H1 (cell line): ENCODE measurements at regions not wholly inside any gene's neighbourhood (a gene's known extent, or its start where the extent isn't known, plus 50 kb on each side); places are given as distances from the start of the nearest gene placed in this dataset.
A peak's percentile ranks its signal among the peaks of the same experiment; 100 is the strongest.

Source experiments
- CTCF ChIA-PET: fragments of 300-600 bp; sonication (Branson Sonifier 250); formaldehyde crosslinking; loops from one replicate; lab custom pipeline; 2021; ENCODE audit not compliant: partially characterized antibody; lab: Charles Lee
- POLR2A ChIA-PET: fragments of 300-600 bp; sonication (Branson Sonifier 250); formaldehyde crosslinking; loops from one replicate; lab custom pipeline; 2021; ENCODE audit warnings: inconsistent platforms; ENCODE audit not compliant: partially characterized antibody; lab: Charles Lee
- DNase-seq, 2 experiments: peaks; one replicate each; pipeline versions ENCODE4 v3.0.0 to v3.0.0-alpha.2; 2010 to 2022; ENCODE audit warnings: low spot score in 2 of 2, low read depth in 1 of 2, mixed read lengths in 1 of 2
- FAIRE-seq: peaks from 2 replicates; lab custom pipeline; 2011; peaks lifted over from hg19 to GRCh38; lab: Jason Lieb, UNC
- H2AFZ ChIP-seq: 2 replicates; pipeline ENCODE4 v1.8.1; 2012; ENCODE audit warnings: low read length, inconsistent platforms
- H2AK5ac ChIP-seq: 2 replicates; pipeline ENCODE4 v1.6.1; 2013; ENCODE audit warnings: low read depth, low read length
- H2BK120ac ChIP-seq: replicated peaks from 2 replicates; pipeline ENCODE3; 2013; ENCODE audit warnings: low read depth, low read length, inconsistent platforms
- H2BK12ac ChIP-seq: 2 replicates; pipeline ENCODE4 v1.6.1; 2013; ENCODE audit warnings: low read depth, low read length
- H2BK15ac ChIP-seq: 2 replicates; pipeline ENCODE4 v1.6.1; 2013; ENCODE audit warnings: low read length
- H2BK20ac ChIP-seq: 2 replicates; pipeline ENCODE4 v1.6.1; 2013; ENCODE audit warnings: low read length
- H2BK5ac ChIP-seq: 2 replicates; pipeline ENCODE4 v1.6.1; 2013; ENCODE audit warnings: low read depth, low read length
- H3K14ac ChIP-seq: 2 replicates; pipeline ENCODE4 v1.6.1; 2013; ENCODE audit warnings: inconsistent platforms; ENCODE audit not compliant: insufficient read length
- H3K18ac ChIP-seq: 2 replicates; pipeline ENCODE4 v1.6.1; 2013; ENCODE audit warnings: low read length; ENCODE audit errors: extremely low read depth
- H3K23ac ChIP-seq: 2 replicates; pipeline ENCODE4 v1.6.1; 2013; ENCODE audit warnings: inconsistent platforms; ENCODE audit not compliant: insufficient read length
- H3K23me2 ChIP-seq: 2 replicates; pipeline ENCODE4 v1.6.1; 2013; ENCODE audit warnings: low read depth, low read length
- H3K27ac ChIP-seq: 2 replicates; pipeline ENCODE4 v1.6.1; 2011; ENCODE audit warnings: low read depth, low read length, inconsistent platforms
- H3K27me3 ChIP-seq, 4 experiments: replicated peaks in 1 of 4; 1 replicate in 1 of 4; 2 replicates in 3 of 4; pipeline versions ENCODE4 v1.6.1 to v1.8.1; 2011 to 2013; ENCODE audit warnings: low read length in 3 of 4, mild to moderate bottlenecking in 3 of 4, inconsistent platforms in 2 of 4, mixed read lengths in 2 of 4, moderate library complexity in 1 of 4; ENCODE audit not compliant: control insufficient read depth in 3 of 4, insufficient read depth in 3 of 4; ENCODE audit errors: extremely low read depth in 1 of 4
- H3K36me3 ChIP-seq, 4 experiments: 2 replicates each; pipeline versions ENCODE4 v1.6.1 to v1.8.1; 2011 to 2013; ENCODE audit warnings: mild to moderate bottlenecking in 4 of 4, low read length in 3 of 4, moderate library complexity in 2 of 4, control low read depth in 1 of 4, inconsistent platforms in 1 of 4; ENCODE audit not compliant: insufficient read depth in 4 of 4, control insufficient read depth in 2 of 4
- H3K4ac ChIP-seq: replicated peaks from 2 replicates; pipeline ENCODE3; 2013; ENCODE audit warnings: low read length, low read depth, mixed read lengths, inconsistent platforms; ENCODE audit not compliant: insufficient read length
- H3K4me1 ChIP-seq, 4 experiments: replicated peaks in 1 of 4; 1 replicate in 1 of 4; 2 replicates in 3 of 4; pipeline versions ENCODE4 v1.6.1 to v1.8.1; 2011 to 2013; ENCODE audit warnings: low read length in 3 of 4, inconsistent platforms in 2 of 4, mixed read lengths in 1 of 4; ENCODE audit not compliant: insufficient read depth in 4 of 4, control insufficient read depth in 3 of 4
- H3K4me2 ChIP-seq, 2 experiments: 2 replicates each; pipeline versions ENCODE4 v1.6.1 to v1.8.1; 2011 to 2013; ENCODE audit warnings: low read depth in 2 of 2, low read length in 2 of 2, control low read depth in 1 of 2, inconsistent platforms in 1 of 2, mild to moderate bottlenecking in 1 of 2; ENCODE audit not compliant: insufficient read depth in 1 of 2
- H3K4me3 ChIP-seq, 4 experiments: fragments of 200-600, 300-600 bp in 1 of 4; sonication (generic), shearing (Covaris generic), sonication (Bioruptor Twin) in 1 of 4; 2 replicates each; pipeline versions ENCODE4 v1.5.1 to v1.8.1; 2011 to 2016; ENCODE audit warnings: low read length in 4 of 4, low read depth in 3 of 4, control low read depth in 2 of 4, inconsistent platforms in 2 of 4, mild to moderate bottlenecking in 2 of 4, mixed read lengths in 1 of 4, moderate library complexity in 1 of 4; ENCODE audit not compliant: insufficient read depth in 2 of 4; ENCODE audit errors: extremely low read depth in 1 of 4
- H3K56ac ChIP-seq: replicated peaks from 2 replicates; pipeline ENCODE3; 2013; ENCODE audit warnings: low read depth, mild to moderate bottlenecking, mixed read lengths, low read length, inconsistent platforms; ENCODE audit not compliant: insufficient read length
- H3K79me1 ChIP-seq: 2 replicates; pipeline ENCODE4 v1.6.1; 2013; ENCODE audit warnings: low read depth, low read length, control low read depth
- H3K79me2 ChIP-seq, 2 experiments: 2 replicates each; pipeline versions ENCODE4 v1.6.1 to v1.8.1; 2012 to 2013; ENCODE audit warnings: low read length in 2 of 2, mild to moderate bottlenecking in 2 of 2, inconsistent platforms in 1 of 2; ENCODE audit not compliant: insufficient read depth in 2 of 2, control insufficient read depth in 1 of 2
- H3K9ac ChIP-seq, 4 experiments: replicated peaks in 1 of 4; 1 replicate in 1 of 4; 2 replicates in 3 of 4; pipeline versions ENCODE4 v1.6.1 to v1.8.1; 2011 to 2013; ENCODE audit warnings: low read depth in 3 of 4, low read length in 3 of 4, control low read depth in 2 of 4, mild to moderate bottlenecking in 2 of 4, moderate library complexity in 2 of 4, inconsistent platforms in 1 of 4; ENCODE audit errors: extremely low read depth in 1 of 4
- H3K9me3 ChIP-seq, 2 experiments: 2 replicates each; pipeline versions ENCODE4 v1.6.1 to v1.8.1; 2012 to 2013; ENCODE audit warnings: mild to moderate bottlenecking in 2 of 2, moderate library complexity in 2 of 2, control low read depth in 1 of 2, inconsistent platforms in 1 of 2, low read depth in 1 of 2, low read length in 1 of 2, mixed read lengths in 1 of 2; ENCODE audit not compliant: insufficient read depth in 2 of 2
- H4K20me1 ChIP-seq, 2 experiments: replicated peaks in 1 of 2; 2 replicates each; pipeline versions ENCODE3 to v1.8.1; 2011 to 2013; ENCODE audit warnings: inconsistent platforms in 2 of 2, low read length in 2 of 2, mild to moderate bottlenecking in 1 of 2; ENCODE audit not compliant: insufficient read depth in 2 of 2, control insufficient read depth in 1 of 2
- H4K5ac ChIP-seq: 2 replicates; pipeline ENCODE4 v1.6.1; 2013; ENCODE audit warnings: low read length, low read depth, mixed read lengths, inconsistent platforms; ENCODE audit not compliant: insufficient read length
- H4K8ac ChIP-seq: 2 replicates; pipeline ENCODE4 v1.8.0; 2013; ENCODE audit warnings: mild to moderate bottlenecking, moderate library complexity, low read length, inconsistent platforms; ENCODE audit not compliant: insufficient read depth; ENCODE audit errors: extremely low read depth
- H4K91ac ChIP-seq: replicated peaks from 2 replicates; pipeline ENCODE3; 2013; ENCODE audit warnings: low read length, mixed read lengths, inconsistent platforms; ENCODE audit not compliant: insufficient read length
- ATF3 ChIP-seq: IDR thresholded peaks from 2 replicates; pipeline ENCODE4 v1.6.1; 2011; ENCODE audit warnings: low read depth, mild to moderate bottlenecking, low read length; ENCODE audit not compliant: insufficient read depth
- BACH1 ChIP-seq: IDR thresholded peaks from 2 replicates; pipeline ENCODE4 v1.6.1; 2012; ENCODE audit warnings: low read length, improper control_type of control experiment
- BCL11A ChIP-seq, 2 experiments: IDR thresholded peaks; one replicate each; pipeline ENCODE4 v1.6.1; 2011; ENCODE audit warnings: low read depth in 2 of 2, low read length in 2 of 2, mild to moderate bottlenecking in 2 of 2
- TEAD4 ChIP-seq: IDR thresholded peaks from 2 replicates; pipeline ENCODE4 v1.6.1; 2012; ENCODE audit warnings: low read depth, low read length, inconsistent platforms, mixed read lengths
- WGBS, 2 experiments: shearing (Covaris generic) in 1 of 2; methylation state at CpG; one replicate each; pipeline versions ENCODE4 v1.1.6 to v1.1.7; 2013 to 2015; ENCODE audit warnings: low lambda C conversion rate in 2 of 2, mixed read lengths in 2 of 2, inconsistent platforms in 1 of 2, low coverage in 1 of 2, missing lambda C conversion rate in 1 of 2; ENCODE audit not compliant: insufficient replicate concordance in 2 of 2, insufficient coverage in 1 of 2, insufficient read length in 1 of 2; ENCODE audit errors: extremely low coverage in 1 of 2, missing lambda C conversion rate in 1 of 2; 5-methylcytosine and 5-hydroxymethylcytosine counted together

GRCh38 chr9:119005162-119005561 lies 364.1 kb downstream of the BRINP1 start:
- H3K36me3 ChIP-seq = no peaks in the 10 kb centered on the region
- H3K9ac ChIP-seq = no peak overlapping the region
- 95% methylated on average over 2 of the region's 2 CpGs; no CpG with 5 or more reads in 1 of the 2 experiments for WGBS, 2 experiments
- no peak overlapping the region for H2BK12ac ChIP-seq
- no peaks in the 10 kb centered on the region for H3K79me2 ChIP-seq
- no peak overlapping the region for H3K56ac ChIP-seq
- no peaks in the 10 kb centered on the region for H3K79me1 ChIP-seq
- H3K4me2 ChIP-seq = no peak overlapping the region
- H3K27ac ChIP-seq = no peak overlapping the region
- no peaks in the 10 kb centered on the region for H3K27me3 ChIP-seq
- H2BK5ac ChIP-seq = no peak overlapping the region
- no peaks in the 10 kb centered on the region; the same call in 1 of the 2 replicates for H3K23me2 ChIP-seq
- no peak overlapping the region for H2BK15ac ChIP-seq
- H4K8ac ChIP-seq = no peak overlapping the region
- no peak overlapping the region for H3K4me3 ChIP-seq
- ChIA-PET POLR2A (no interaction called here), CTCF (interaction anchor here (0.9 kb wide), 2 partner anchors 16 to 142 kb away, joined by 3 to 4 read pairs; no protein-coding TSS in a partner anchor)
- no peak overlapping the region for H2BK120ac ChIP-seq
- H3K23ac ChIP-seq = no peak overlapping the region
- H3K14ac ChIP-seq = no peak overlapping the region
- no peak overlapping the region for H3K4ac ChIP-seq
- H3K18ac ChIP-seq = 0 out of 2 replicates have a peak overlapping the region, but pooled peaks have one; percentile 13
- H4K91ac ChIP-seq = no peak overlapping the region
- no peaks in the 10 kb centered on the region for H3K4me1 ChIP-seq
- peak; percentile 53; the same call in 1 of the 2 replicates for TF ChIP-seq TEAD4
- no peak for TF ChIP-seq ATF3
- TF ChIP-seq BACH1 = peak; percentile 53; the same call in 1 of the 2 replicates
- TF ChIP-seq BCL11A (IDR thresholded peaks at IDR 0.05; ENCODE audit: low read depth in 2 of 2, low read length in 2 of 2) = no peak
- FAIRE-seq = no peak
- H4K20me1 ChIP-seq = no peaks in the 10 kb centered on the region
- DNase-seq = no peak
- H3K9me3 ChIP-seq = no peaks in the 10 kb centered on the region
- no peak overlapping the region for H2BK20ac ChIP-seq
- H4K5ac ChIP-seq = no peak overlapping the region
- no peak overlapping the region for H2AK5ac ChIP-seq
- peak overlapping the region; percentile 15; the same call in 1 of the 2 replicates for H2AFZ ChIP-seq
